GM12873 (cell line): ENCODE measurements at regions not wholly inside any gene's neighbourhood (a gene's known extent, or its start where the extent isn't known, plus 50 kb on each side); places are given as distances from the start of the nearest gene placed in this dataset.

Experiments
- CTCF ChIP-seq: IDR thresholded peaks from 2 replicates; pipeline ENCODE4 v1.5.1; 2012; ENCODE audit warnings: low read depth, mild to moderate bottlenecking, moderate library complexity, low read length, control low read depth; ENCODE audit not compliant: insufficient read depth; ENCODE audit errors: missing control alignments

GRCh38 chr4:53659112-53659511 lies 67.8 kb upstream of the LNX1 start:
- TF ChIP-seq CTCF: no peak

GRCh38 chr4:53658029-53658428 lies 66.7 kb upstream of the LNX1 start:
- no peak for TF ChIP-seq CTCF

- TF ChIP-seq CTCF: peak; percentile 12
These were observed 65.2 kb upstream of the LNX1 start for GRCh38 chr4:53656421-53656981.

DNA sequence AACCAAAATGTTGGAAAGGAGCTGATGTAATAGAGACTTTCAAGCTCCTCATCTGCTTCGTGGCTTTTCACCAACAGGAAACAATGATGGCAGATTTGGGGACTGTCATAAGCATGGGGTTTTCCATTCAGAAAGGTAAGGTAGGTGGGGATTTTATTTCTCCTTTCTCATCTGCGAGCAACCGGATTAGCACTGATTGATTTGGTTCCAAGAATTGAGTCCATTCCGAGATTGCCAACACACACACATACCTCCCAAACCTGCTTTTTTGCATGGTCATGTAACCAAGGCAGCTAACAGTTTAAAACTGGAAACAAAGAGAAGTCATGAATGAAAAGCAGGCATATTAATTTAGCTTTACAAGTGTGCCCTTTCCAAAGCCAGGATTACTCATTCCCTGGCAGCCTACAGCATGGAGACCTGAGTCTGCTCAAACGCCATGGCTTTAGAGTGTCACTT lies 63.0 kb upstream of the LNX1 start:
- TF ChIP-seq CTCF: no peak

GRCh38 chr4:53653484-53654053 lies 62.3 kb upstream of the LNX1 start:
- TF ChIP-seq CTCF: peak; percentile 18

- no peak for TF ChIP-seq CTCF
These were observed 60.0 kb upstream of the LNX1 start for GRCh38 chr4:53651156-53651735.

GRCh38 chr4:53649357-53649756 lies 58.1 kb upstream of the LNX1 start:
- TF ChIP-seq CTCF: no peak
